ENCODE measurements at regions not wholly inside any gene's neighbourhood (a gene's known extent, or its start where the extent isn't known, plus 50 kb on each side); places are given as distances from the start of the nearest gene placed in this dataset.
A peak's percentile ranks its signal among the peaks of the same experiment; 100 is the strongest.

DNA sequence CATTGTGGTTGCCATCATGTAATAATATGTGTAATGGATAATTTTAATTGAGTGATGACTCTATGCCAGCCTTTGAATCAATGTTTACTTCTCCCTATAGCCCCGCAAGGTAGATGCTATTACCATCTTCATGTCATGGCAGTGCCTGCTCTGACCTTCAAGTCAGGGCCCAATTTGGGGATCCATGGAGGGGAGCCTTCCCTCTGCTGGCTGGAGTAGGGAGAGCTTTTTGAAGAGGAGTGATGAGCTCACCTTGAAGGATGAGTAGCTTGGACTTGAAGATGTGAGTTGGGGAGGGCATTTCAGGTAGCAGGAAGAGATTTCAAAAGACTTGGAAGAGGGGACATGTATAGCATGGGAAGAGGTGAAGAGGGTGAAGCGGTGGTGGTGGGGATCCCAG lies 189.2 kb downstream of the FOXD2 start:
- DNase-seq = no peak
- POLR2A ChIA-PET = no interaction called here
- no peak overlapping the region for H3K4me3 Mint-ChIP-seq
- H3K36me3 Mint-ChIP-seq = no peaks in the 10 kb centered on the region
- H3K9me3 Mint-ChIP-seq = peaks cover 0 to 1% (median 0%) of the 10 kb centered on the region in 9 donors
- no peak for ATAC-seq
- H3K27ac Mint-ChIP-seq = no peak overlapping the region
- H3K4me1 Mint-ChIP-seq = no peaks in the 10 kb centered on the region
- H3K27me3 Mint-ChIP-seq = peaks cover 13 to 29% (median 22%) of the 10 kb centered on the region in 5 donors

DNA sequence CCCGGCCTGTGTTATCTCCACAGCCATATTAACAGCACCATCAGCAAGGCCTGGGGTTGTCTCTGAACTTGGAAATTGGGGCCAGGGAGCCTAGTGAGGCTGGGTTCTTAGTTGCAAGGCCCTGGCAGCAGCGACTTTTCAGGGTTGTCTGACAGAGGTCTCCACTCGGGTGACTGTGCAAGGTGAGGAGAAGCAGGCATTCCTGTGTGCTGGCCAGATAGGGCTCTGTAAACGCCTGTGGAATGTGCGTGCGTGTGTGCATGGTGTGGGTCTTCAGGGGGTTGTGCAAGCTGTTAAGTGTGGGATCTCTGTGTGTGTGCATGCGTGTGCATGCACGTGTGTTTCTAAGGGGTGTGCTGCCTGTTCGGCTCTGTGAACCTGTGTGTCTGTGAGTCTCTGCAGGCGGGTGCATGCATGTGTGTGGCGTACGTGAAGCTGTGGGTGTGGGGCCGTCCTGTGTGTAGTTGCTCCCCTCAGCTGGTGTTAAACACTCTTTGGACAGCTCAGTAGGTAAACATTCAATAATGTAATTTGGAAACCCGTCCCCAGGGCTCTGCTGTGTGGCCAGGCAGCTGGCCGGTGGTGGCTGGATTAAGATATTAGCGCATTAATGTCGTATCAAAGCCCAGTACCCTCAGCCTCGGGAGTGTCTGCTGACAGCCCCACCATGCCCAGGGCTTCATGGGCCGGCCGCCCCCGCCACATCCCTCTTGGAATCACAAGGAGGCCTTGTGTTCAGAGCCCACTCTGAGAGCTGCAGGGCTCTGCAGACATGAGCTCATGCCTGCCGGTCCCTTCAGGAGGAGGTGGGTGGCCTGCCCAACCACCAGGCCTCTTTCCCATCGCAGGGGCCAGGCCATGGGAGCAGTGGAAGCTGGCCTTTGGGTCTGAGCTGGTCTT lies 189.9 kb downstream of the FOXD2 start:
- POLR2A ChIA-PET = no interaction called here
- H3K36me3 Mint-ChIP-seq = no peaks in the 10 kb centered on the region
- DNase-seq (peak in 1 of 10 donors; percentile 11), ATAC-seq (no peak)
- no peaks in the 10 kb centered on the region for H3K4me1 Mint-ChIP-seq
- peaks cover 0 to 2% (median 0%) of the 10 kb centered on the region in 9 donors for H3K9me3 Mint-ChIP-seq
- no peak overlapping the region for H3K27ac Mint-ChIP-seq
- H3K4me3 Mint-ChIP-seq = no peak overlapping the region
- peaks cover 12 to 29% (median 26%) of the 10 kb centered on the region in 5 donors for H3K27me3 Mint-ChIP-seq

DNA sequence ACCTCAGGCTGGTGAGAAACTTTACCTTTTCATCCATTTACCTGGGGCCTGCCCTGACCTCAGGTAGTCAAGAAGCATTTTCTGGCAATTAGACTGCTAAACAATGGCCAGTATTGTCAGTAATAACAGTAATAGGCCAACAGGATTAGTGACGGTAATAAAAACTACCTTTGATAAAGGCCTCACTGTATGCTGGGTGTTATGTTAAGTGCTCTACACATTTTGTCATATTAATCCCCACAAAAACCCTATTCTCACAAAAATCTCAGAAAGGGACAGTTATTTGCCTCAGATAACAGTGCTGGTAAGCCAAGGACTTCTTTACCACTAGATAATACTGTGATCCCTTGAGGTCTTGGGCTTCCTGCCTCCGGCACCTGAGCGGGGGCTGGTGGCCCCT lies 191.4 kb downstream of the FOXD2 start:
- Mint-ChIP-seq H3K36me3 (no peaks in the 10 kb centered on the region), H3K4me1 (no peaks in the 10 kb centered on the region), H3K27ac (no peak overlapping the region), H3K4me3 (no peak overlapping the region), H3K9me3 (peaks cover 0 to 2% (median 0%) of the 10 kb centered on the region in 9 donors), H3K27me3 (peaks cover 8 to 29% (median 27%) of the 10 kb centered on the region in 5 donors)
- POLR2A ChIA-PET = no interaction called here
- ATAC-seq = no peak
- DNase-seq = peak in 1 of 10 donors; percentile 1

DNA sequence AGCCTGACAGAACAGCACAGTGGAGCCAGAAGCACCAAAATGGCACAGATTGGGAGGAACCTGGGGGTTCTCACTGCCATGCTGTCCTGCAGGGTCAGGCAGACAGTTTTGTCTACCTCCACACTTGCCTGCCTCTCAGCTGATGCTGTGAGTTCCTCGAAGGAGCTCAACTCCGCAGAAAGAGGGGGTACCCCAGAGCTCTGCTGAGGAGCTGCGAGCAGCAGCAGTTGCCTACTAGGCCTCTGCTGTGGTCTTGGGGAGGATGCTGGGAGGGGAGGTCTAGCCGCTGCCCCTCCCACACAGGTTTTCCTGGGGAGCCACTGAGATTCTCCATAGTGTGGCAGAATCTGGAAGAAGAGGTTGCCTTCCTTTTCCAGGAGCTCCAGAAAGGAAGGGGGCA lies 192.5 kb downstream of the FOXD2 start:
- Mint-ChIP-seq H3K27me3 (peaks cover 8 to 30% (median 22%) of the 10 kb centered on the region in 5 donors), H3K4me1 (no peaks in the 10 kb centered on the region), H3K36me3 (no peaks in the 10 kb centered on the region), H3K4me3 (no peak overlapping the region), H3K9me3 (peaks cover 0 to 2% (median 0%) of the 10 kb centered on the region in 9 donors), H3K27ac (no peak overlapping the region)
- ATAC-seq = no peak
- POLR2A ChIA-PET = no interaction called here
- DNase-seq = no peak

DNA sequence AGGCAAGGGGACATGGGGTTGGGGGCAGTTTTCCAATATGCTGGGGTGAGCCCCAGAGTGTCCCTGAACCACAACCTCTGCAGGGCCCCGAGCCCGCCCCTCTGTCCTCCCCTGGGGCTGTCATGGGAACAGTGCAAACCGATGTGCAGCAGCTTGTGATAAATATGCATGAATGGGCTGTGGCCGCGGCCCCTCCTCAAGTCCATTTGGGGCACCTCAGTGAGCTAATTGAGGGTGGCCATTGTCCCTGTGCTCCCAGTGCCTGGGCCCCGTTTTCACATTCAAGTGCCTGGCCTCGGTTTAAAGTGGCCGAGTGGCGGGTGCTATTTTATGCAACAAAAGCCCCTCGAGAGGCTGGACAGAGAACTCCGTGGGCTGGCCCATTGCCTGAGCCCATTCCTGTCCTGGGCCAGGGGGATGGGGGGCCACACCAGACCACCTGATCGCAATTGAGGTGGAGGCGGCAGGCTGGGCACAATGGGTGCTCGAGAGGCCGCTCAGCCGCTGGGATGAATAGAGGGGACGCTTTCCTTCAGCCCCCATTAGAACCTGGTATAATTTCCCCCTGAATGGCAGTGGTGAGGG lies 193.7 kb downstream of the FOXD2 start:
- peaks cover 0 to 2% (median 0%) of the 10 kb centered on the region in 9 donors for H3K9me3 Mint-ChIP-seq
- DNase-seq = no peak
- H3K4me3 Mint-ChIP-seq = no peak overlapping the region
- POLR2A ChIA-PET = no interaction called here
- ATAC-seq = no peak
- peaks cover 6 to 33% (median 23%) of the 10 kb centered on the region in 5 donors for H3K27me3 Mint-ChIP-seq
- H3K27ac Mint-ChIP-seq = no peak overlapping the region
- no peaks in the 10 kb centered on the region for H3K36me3 Mint-ChIP-seq
- no peaks in the 10 kb centered on the region for H3K4me1 Mint-ChIP-seq

DNA sequence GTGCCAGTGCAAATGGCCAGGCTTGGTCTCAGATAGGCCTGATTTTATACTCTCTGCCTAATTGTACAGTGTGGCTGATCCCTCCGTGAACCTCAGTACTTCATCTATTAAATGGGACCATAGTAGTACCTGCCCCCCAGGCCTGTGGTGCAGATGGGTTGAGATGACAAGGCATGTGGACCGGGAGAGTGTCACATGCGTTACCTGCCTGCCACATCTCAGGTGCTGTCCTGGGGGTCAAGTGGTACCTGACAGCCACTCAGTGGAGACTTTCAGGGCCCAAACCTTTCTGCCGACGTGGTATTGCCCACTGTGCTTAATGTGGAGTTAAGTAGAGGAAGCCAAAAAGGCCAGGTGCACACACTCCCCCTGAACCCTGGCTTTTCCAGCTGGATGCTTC lies 197.3 kb downstream of the FOXD2 start:
- POLR2A ChIA-PET = no interaction called here
- Mint-ChIP-seq H3K9me3 (peaks cover 0 to 2% (median 0%) of the 10 kb centered on the region in 9 donors), H3K4me3 (no peak overlapping the region), H3K27ac (no peak overlapping the region), H3K27me3 (peaks cover 2 to 24% (median 15%) of the 10 kb centered on the region in 5 donors), H3K36me3 (no peaks in the 10 kb centered on the region), H3K4me1 (no peaks in the 10 kb centered on the region)
- ATAC-seq = no peak
- DNase-seq = no peak

DNA sequence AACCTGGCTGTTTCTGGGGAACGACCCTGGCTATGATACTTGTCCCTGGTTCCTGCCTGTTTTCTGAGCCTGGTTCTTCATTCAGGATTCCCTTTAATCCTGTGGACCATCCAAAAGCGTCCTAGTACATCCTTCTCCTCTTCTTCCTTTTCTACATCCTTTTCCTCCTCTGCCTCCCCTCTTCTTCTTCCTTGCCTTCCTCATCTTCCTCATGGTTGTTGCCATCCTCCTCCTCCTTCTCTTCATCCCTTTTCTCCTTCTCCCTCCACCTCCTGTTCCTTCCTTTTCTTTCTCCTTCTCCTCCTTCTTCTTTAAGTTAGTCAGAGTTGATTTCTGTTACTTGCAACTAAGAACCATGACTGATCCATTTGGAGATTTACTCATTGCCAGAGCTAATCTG lies 197.8 kb downstream of the FOXD2 start:
- no peak for DNase-seq
- ATAC-seq = no peak
- H3K4me3 Mint-ChIP-seq = no peak overlapping the region
- no peak overlapping the region for H3K27ac Mint-ChIP-seq
- H3K9me3 Mint-ChIP-seq = peaks cover 0 to 2% (median 0%) of the 10 kb centered on the region in 9 donors
- no peaks in the 10 kb centered on the region for H3K4me1 Mint-ChIP-seq
- H3K36me3 Mint-ChIP-seq = no peaks in the 10 kb centered on the region
- POLR2A ChIA-PET = no interaction called here
- H3K27me3 Mint-ChIP-seq = peaks cover 2 to 25% (median 15%) of the 10 kb centered on the region in 5 donors

DNA sequence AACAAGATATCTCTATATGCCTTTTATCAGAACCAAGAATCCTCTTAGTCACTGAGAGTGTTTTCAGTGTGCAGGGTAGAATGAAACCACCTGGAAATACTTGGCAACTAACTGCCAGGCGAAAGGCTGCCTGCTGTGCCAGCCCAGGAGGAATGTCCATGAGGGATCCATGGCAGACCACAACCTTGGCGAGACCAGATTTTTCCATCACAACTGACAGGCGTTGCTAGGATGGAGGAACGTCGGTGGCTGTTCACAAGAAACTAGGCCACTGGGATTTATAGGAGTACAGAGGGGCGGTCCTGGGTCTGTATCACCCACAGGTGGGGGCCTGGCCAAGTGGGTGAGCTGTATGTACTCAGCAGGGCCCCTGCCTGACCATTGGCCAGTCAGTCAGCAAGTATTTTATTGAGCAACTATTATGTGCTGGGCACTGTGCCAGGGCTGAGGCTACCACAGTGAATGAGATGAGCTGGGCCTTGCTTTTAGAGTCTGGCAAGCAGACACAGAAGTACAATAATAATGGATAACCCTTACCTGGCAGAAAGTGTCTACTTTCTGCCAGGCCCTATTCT lies 199.4 kb downstream of the FOXD2 start:
- no peaks in the 10 kb centered on the region for H3K9me3 Mint-ChIP-seq
- H3K36me3 Mint-ChIP-seq = no peaks in the 10 kb centered on the region
- POLR2A ChIA-PET = no interaction called here
- ATAC-seq = no peak
- no peaks in the 10 kb centered on the region for H3K4me1 Mint-ChIP-seq
- no peak overlapping the region for H3K4me3 Mint-ChIP-seq
- DNase-seq = no peak
- no peak overlapping the region for H3K27ac Mint-ChIP-seq
- H3K27me3 Mint-ChIP-seq = peaks cover 6 to 34% (median 21%) of the 10 kb centered on the region in 5 donors

DNA sequence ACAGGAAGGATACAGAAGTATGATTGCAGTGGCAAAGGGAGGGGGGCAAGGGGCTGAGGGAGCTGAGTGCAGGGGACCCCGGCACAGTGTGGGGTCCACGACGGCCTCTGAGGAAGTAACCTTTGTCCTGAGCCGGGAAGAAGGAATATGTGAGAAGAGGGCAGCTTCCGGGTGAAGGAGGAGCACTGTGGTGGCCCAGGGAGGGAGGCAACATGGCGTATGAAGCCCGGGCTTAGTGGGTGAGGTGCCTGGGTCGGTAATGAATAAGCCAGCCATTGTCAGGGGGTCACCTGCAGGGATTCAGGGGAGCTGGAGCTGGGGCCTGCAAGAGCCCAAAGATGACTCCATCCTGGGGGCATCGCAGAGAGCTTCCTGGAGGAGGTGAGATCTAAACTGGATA lies 200.4 kb downstream of the FOXD2 start:
- POLR2A ChIA-PET = no interaction called here
- Mint-ChIP-seq H3K36me3 (no peaks in the 10 kb centered on the region), H3K9me3 (no peaks in the 10 kb centered on the region), H3K27ac (no peak overlapping the region), H3K27me3 (peaks cover 9 to 39% (median 22%) of the 10 kb centered on the region in 5 donors), H3K4me3 (no peak overlapping the region), H3K4me1 (no peaks in the 10 kb centered on the region)
- DNase-seq = no peak
- no peak for ATAC-seq

DNA sequence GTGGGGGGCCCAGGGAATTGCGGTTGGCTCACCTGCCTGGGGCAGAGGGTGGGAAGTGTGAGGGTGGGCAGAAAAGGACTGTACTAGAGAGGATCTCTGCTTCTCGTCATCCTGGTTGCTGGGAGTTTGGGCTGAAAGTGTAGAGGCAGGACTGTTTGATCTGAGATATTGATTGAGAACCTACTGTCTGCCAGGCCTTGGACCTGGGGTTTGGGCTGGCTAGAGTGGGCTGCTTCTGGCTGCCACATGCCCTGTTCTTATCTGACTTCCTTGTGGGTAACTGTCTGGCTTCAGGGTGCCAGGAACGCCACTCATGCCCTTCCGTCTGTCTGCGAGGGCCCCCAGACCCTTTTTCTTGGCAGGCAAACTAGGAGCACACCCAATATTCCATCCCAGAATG lies 200.9 kb downstream of the FOXD2 start:
- Mint-ChIP-seq H3K9me3 (no peaks in the 10 kb centered on the region), H3K36me3 (no peaks in the 10 kb centered on the region), H3K27me3 (peaks cover 9 to 39% (median 22%) of the 10 kb centered on the region in 5 donors), H3K27ac (no peak overlapping the region), H3K4me3 (no peak overlapping the region), H3K4me1 (no peaks in the 10 kb centered on the region)
- DNase-seq (no peak), ATAC-seq (no peak)
- POLR2A ChIA-PET = no interaction called here

DNA sequence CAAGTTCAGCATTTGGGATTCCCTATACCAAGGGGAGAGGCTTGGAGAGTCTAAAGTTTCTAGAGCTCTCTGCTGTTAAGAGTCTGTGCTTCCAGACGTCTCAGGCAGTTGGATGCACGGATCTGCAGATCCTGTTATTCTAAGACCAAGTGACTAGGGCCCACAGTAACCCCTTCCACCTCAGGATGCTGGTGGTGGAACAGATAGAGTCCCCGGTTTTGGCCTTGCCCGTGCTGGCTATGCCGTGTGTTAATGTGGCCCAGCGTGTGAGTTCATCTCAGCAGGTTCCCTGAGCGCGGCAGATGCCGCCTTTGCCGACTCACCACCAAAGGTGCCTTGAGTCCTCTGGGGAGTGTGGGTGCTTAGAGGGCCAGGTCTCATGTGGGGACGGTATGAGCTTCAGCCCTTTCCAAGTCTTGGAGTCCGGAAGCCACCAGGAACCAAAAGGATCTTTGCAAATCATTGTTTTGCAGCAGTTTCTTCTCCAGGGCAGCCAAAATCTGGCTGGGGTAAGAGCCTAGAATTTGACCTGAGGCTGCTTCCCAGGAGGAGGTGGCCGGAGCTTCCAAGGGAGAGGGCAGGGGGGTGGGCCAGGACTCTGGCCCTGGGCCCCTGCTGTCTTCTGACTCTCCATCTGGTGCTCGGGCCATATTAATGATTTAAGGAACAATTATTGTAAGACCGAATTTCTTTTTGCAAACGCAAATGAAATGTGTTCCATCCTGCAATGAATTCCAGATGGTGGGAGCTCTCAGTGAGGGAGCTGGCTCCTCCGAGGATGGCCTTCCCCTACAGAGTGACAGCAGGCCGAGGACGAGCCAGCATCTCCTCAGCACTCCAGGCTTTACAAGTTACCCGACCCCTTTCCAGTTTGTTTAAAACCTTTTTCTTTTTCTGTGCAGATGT lies 205.7 kb downstream of the FOXD2 start:
- no peak overlapping the region for H3K27ac Mint-ChIP-seq
- POLR2A ChIA-PET = no interaction called here
- H3K9me3 Mint-ChIP-seq = no peaks in the 10 kb centered on the region
- H3K4me3 Mint-ChIP-seq = no peak overlapping the region
- H3K36me3 Mint-ChIP-seq = no peaks in the 10 kb centered on the region
- peaks cover 0 to 3% (median 0%) of the 10 kb centered on the region in 4 donors for H3K4me1 Mint-ChIP-seq
- H3K27me3 Mint-ChIP-seq = peaks cover 12 to 45% (median 26%) of the 10 kb centered on the region in 5 donors
- no peak for ATAC-seq
- no peak for DNase-seq

DNA sequence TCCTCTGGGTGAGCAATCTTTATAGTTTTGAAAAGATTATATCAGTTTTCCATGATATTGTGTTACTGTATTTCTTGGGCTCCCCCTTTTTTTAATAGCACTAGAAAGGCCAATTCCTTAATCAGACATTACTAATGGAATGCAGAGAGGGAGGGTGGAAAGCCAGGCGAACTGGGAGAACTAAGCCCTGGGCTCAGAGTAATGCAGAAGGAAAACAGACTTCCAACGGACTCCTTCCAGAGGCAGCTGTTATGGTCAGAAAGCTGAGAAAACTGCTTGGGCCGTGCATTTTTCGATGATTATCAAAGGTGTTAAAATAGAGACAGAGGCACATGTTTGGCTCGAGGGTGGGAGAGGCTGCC lies 206.3 kb downstream of the FOXD2 start:
- H3K9me3 Mint-ChIP-seq = no peaks in the 10 kb centered on the region
- no peak overlapping the region for H3K27ac Mint-ChIP-seq
- POLR2A ChIA-PET = no interaction called here
- no peaks in the 10 kb centered on the region for H3K36me3 Mint-ChIP-seq
- DNase-seq = no peak
- peaks cover 12 to 47% (median 26%) of the 10 kb centered on the region in 5 donors for H3K27me3 Mint-ChIP-seq
- peaks cover 0 to 3% (median 0%) of the 10 kb centered on the region in 4 donors for H3K4me1 Mint-ChIP-seq
- H3K4me3 Mint-ChIP-seq = no peak overlapping the region
- ATAC-seq = no peak

All from naive thymus-derived CD8-positive, alpha-beta T cell (primary cell).